HG02571 (cell line): ENCODE measurements at regions not wholly inside any gene's neighbourhood (a gene's known extent, or its start where the extent isn't known, plus 50 kb on each side); places are given as distances from the start of the nearest gene placed in this dataset.

Source experiments
- ATAC-seq: cut with Tn5 transposase; IDR thresholded peaks from one replicate; pipeline ENCODE4 v1.9.1; 2021; ENCODE audit warnings: mild to moderate bottlenecking, moderate library complexity; ENCODE audit not compliant: unreplicated experiment

DNA sequence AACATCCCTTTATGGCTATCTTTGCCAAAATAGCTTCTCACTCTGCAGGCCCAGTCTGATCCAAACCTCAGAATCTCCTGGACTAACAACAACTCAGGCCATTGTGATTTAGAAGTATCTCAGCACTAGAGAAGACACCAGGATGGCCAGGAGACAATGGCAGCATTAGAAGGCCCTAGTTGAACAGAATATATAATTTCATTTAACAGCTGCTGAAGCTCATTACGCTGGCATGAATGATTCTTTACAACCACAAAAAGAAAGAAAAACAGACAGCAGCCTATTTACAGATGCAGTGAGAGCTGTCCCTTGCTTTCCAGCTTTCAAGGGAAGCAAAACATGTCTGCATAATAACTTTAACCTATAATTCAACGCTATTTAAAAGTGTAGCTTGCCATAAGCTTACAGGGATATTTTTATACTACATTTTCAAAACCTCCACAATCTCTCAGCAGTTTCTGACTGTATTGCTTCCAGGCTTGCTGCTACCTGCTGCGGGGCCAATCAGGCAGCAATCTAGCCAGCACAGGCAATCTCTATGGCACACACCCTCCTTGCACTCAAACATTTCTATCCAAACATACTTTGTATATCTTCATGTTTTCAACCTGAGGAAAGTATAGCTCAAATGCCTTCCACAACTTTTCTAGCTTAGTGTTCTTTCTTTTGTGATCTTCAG is 107.3 kb downstream of the OGFRL1 start:
- ATAC-seq, result no peak

DNA sequence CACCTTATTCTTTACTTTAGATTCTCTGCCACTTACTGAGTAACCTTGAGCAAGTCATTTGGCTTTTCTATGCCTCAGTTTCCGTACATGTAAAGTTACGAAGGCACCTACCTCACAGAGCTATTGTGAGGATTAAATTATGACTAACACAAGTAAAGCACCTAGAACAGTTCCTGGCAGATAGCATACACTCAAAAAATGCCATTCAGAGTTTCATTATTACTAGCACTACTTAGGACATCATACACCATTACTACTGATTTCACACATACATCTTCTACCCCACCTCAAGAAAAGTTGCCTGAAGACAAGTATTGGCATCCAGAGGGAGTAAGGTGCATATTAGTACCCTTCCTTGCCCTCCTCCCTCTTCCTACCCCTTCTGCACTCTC is 107.8 kb downstream of the OGFRL1 start:
- peak; percentile 91 for ATAC-seq

DNA sequence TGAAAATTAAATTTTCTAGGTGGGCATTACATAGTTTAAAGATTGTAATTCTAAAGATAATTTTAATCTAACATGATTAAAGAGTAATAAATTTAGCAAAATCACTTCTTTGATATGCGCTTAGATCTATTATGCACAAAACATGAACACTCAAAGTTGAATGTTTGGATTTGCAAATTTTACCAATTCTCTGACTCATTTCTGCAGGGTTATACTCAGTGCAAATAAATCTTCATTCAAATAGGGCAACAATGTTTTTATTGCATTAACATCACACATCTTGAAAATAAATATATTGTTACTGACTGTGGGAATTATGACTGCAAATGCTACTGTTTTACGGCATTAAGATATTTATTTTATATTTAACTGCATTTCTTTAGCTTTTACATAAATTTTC is 110.7 kb downstream of the OGFRL1 start:
- no peak for ATAC-seq

DNA sequence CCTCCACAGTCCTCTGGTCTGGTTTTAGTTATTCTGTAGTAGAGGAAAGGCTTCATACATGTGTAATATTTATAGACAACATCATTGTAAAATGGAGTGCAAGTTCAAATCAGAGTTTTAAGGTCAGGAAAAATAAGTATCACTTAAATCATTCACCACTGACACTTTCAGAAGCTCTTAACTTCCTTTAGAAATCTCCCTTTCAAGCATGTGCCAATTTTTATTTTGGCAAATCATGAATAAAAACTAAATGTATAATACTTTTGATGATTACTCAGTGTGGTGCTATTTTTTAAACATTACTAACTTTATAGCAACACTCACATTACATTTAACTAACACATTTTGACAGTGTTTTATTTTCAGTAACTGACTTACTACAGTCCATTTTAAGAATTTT is 112.2 kb downstream of the OGFRL1 start:
- ATAC-seq, result no peak

DNA sequence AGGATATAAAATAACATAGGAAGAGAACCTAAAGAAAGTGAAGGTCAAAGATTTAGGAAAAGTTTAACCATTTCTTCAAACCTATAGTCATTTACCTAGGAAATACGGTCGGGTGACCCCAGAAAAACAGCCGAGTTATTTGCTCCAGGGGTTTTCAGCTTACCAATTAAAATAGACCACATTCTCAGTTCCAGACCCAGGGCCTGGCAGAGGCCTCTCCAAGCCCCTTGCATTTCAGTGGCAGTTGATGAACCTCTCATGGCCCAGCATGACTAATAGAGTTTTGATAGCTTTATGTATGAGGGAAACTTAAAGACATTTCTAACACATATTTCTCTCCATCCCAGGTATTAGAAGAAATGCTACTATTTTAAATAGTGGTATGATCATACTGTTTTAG is 113.5 kb downstream of the OGFRL1 start:
- ATAC-seq, result no peak

DNA sequence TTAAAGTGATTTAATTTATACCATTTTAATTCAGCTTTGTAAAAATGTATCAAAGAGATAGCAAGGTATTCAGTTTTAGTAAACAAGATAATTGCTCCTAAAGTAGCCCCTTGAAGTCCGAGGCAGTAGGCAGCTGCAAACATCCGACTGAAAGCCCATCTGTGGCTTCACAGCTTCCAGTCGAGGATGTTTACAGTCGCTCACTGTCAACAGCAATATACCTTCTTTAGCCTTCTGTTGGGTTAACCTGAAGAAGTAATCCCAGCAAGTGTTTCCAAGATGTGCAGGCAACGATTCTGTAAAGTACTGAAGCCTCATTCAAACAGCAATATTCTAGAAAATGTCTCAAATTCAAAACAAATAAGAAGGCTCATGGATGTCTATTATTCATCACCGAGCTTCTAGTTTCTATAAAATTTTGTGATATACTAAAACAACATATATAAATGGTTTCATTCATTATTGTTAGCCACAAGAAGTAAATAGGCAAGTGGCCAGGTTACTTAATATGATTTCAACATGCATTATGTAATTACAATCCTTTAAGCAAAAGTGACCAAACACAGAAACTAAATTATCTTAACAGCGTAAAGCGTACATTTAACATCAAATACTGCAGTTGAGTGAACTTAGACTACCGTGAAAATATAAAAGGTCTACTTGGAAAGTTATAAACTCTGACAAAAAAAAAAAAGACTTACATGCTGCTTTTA is 115.0 kb downstream of the OGFRL1 start:
- no peak for ATAC-seq

DNA sequence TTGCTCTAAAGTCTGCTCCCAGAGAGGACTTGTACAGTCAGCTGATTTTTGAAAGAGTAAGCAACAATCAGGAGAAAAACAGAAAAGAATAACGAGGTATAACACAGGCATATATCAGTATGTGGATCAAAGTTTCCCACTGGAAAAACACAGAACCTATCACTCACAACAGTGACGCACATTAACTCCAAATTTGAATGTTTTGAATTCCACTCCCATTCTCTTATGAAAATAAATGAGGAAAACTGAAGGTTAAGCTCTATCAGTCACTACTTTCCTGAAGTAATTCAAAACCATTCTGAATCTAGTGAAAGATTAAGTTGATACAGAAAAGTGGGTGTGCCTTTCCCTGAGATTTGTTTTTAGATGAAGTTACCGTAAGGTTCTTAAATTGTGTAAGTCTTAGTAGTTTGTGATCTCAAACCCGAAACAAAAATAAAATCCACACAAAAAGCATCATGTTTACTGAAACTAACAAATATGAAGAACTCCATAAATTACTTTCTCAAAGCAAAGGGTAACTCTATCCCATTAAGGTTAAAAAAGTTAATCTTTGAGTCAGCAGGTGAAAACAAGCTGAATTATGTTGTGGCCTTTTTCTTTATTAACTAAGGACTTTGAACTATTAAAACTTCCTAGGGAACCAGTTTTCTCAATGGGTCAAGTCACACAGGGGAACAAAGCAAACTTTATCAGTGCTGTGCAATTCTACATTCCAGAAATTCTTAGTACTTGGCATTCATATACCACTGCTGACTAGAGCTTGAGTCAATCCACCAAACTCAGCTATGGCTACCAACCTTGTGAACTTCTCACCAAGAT is 115.7 kb downstream of the OGFRL1 start:
- ATAC-seq, result no peak

DNA sequence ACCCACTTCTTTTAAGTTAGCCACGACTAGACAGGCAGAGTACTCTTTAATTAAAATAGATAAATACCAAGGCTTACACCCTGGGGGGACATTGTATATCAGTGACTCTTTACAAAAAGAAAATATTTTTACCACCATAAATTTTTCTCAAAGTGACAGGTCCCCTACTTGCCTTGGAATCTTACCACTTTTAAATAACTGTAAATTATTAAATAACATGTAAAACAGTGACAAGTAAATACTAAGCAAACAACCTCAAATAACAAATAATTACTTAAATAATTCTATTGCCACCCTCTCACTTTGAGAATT is 116.3 kb downstream of the OGFRL1 start:
- ATAC-seq, result no peak

DNA sequence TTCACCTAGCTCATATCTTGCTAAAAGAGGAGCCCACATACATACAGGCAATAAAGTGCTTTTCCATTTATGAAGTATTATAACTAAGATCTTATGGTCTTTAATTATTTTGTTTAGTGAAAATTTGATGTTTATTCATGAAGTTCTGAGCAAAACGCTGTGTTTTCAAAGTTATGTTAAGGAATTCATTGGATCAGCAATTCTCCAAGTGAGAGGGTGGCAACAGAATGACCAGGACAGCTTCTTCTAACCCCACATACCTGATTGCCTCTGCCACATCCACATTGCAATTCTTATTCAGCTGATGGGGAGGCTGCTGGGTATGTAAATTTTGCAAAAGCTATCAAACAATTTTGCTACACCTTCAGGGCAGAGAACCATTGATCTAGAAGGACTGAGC is 116.8 kb downstream of the OGFRL1 start:
- ATAC-seq, result no peak

DNA sequence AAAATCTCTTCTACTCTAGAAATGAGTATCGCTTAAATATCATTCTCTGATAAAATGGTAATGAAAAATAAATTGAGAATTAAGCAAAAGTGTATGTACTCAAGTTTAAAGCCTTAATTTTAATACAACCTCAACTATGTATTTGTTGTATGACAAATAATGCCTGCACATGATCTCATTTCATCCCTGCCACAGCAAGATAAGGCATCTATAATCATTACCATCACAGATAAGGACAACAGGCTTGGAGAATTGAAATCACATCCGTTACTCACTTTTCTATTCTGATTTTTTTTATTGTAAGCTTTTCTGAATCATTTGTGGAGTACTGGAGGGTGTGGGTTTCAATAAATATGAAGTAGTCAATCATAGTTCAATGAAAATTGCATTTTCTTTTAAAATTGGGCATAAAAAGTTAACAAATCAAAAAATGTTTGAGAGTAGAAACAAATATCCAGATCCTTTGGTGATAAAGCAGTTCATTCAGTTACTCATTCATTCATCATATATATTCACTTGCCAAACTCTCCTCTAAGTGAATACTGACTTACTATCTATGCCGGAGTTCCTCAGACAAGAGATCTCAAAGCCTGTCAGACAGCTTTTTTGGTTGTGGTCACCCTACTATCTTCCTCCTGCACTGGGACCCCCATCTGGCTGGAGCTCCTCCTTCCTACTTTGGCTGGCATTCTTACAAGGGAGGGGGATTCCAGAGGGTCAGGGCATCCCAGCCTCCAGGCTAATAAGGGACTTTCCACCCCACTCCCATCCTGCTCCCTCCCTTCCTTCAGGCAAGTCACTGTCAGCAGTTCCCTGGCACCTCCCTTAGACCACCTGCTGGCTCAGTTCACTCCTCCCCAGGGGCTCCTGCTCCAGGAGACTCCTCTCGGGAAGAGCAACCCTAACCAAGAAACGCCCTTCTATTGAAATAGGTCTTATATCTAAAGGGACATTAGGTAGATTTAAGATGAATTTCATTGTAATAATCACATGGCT is 118.6 kb downstream of the OGFRL1 start:
- no peak for ATAC-seq

DNA sequence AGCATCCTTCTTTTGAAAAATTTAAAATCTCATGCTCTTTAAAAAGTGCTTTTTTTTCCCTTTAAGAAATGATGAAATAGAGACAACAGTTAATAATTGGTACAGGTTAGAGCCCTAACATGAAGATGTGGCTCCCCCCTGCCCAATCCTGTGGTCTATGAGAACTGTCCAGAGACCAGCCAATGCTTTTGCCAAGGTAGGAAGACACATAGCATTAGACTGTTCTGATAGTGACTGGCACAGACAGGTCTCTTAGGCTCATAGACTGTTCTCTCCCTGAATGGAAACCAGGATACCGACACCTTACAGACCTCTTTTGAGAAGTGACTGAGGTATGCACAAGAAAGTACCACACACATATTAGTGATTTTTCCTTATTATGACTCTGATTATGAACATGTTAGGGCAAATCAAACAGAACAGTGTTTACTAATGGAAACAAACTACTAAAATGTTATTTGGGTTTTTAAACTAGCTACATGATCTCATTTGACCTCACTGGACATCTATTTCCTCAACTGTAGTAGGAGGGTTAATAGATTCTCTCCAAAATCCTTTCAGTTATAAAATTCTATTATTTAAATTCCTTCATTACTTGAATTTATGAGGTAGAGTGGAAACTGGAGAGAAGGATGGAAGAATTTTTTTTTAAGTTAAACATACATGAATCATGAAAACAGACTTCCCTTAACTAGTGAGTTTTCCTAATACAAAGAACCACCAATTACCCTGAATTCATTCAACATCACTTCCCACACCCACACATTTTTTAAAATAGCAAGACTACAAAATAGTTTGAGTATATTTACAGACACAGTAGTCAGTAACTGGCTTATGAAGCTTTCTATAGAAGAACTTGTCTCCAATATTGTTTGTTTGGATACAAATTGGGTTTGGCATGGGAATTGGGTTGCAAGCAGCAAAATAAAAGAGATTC is 120.4 kb downstream of the OGFRL1 start:
- ATAC-seq, result no peak

DNA sequence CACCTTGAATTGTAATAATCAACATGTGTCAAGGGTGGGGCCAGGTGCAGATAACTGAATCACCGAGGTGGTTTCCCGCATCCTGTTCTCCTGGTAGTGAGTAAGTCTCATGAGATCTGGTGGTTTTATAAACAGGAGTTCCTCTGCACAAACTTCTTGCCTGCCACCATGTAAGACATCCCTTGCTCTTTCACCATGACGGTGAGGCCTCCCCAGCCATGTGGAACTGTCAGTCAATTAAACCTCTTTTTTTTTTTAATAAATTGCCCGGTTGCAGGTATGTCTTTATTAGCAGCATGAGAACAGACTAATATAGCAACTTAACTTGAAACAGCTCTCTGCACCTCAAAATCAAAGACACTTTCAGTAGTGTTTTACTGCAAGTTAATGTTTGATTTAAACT is 121.6 kb downstream of the OGFRL1 start:
- ATAC-seq, result no peak

DNA sequence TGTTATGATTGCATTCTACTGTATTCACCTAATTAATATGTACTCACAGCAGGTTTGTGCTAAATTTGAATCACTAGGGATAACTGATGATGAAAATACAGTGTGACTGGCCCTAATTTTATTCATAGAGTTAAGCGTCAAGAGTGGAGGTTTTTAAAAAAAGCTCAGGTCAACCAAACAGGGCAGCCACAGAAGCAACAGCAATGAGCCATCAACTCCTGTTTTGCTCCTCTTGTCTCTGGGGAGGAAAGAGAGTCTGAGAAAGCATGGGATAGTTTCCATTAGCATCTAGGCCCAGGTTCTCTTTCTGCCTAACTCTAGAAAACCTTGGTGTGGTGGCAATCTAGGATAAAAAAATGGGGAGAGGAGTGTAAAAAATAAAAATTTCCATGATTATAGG is 122.1 kb downstream of the OGFRL1 start:
- ATAC-seq, result no peak

DNA sequence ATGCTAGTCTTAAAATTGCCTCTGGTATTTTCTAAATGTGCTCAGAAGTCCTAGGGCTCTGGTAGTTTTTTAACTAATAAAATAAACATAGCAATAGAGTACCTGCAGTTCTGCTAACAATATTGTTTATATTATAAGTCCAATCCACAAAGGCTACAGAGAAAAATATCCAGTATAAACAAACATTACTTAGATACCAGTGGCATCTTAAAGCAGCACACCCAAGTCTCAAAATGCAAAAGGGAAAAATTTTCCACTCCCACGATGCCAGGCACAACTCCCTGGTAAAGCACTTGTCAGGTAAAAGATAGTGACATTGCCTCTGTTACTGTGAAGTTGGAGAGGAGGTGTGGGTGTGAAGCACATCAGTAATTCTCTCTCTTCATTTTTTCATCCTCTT is 123.3 kb downstream of the OGFRL1 start:
- no peak for ATAC-seq

DNA sequence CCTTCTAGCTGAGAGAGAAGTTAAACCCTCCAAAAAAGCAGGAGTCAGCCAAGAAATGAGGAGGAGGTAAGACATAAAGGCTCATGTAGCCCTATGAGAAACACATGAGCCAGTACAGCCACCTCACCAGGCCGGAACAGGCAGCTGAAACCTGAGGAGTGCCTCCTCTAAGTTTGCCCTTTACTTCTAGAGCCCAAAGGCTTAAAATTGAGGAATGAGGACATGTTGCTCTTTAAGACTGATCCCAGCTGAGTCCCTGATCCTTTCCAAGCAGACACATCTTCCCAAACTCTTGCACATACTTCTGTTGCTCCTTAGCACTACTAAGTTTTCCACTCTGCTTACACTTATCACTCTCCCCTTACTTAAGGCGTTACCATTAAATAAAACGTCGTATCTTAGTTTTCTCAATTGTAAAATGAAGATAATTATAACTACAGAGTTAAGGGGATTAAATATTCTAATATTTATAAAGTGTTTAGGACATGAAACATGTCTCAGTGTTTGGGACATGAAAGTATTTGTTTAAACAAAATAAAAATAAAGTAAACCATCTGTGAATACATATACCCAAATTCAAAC is 124.0 kb downstream of the OGFRL1 start:
- no peak for ATAC-seq

DNA sequence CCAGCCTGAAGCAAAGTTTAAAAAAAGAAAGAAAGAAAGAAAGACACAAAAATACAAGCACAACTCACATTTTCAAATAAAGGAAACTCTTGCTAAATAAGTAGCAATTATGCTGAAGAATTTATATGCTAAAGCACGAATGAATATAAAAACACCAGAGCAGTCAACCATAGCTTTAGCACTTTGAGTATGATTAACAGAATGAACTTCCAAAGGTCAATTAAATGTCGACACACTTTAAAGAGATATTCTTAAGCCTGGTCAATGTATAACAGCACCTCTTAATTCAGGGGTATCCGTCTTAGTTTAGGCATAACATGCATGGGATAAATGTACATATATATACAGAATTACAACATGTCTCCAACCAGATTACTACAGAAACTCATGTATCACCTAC is 125.9 kb downstream of the OGFRL1 start:
- ATAC-seq, result no peak

DNA sequence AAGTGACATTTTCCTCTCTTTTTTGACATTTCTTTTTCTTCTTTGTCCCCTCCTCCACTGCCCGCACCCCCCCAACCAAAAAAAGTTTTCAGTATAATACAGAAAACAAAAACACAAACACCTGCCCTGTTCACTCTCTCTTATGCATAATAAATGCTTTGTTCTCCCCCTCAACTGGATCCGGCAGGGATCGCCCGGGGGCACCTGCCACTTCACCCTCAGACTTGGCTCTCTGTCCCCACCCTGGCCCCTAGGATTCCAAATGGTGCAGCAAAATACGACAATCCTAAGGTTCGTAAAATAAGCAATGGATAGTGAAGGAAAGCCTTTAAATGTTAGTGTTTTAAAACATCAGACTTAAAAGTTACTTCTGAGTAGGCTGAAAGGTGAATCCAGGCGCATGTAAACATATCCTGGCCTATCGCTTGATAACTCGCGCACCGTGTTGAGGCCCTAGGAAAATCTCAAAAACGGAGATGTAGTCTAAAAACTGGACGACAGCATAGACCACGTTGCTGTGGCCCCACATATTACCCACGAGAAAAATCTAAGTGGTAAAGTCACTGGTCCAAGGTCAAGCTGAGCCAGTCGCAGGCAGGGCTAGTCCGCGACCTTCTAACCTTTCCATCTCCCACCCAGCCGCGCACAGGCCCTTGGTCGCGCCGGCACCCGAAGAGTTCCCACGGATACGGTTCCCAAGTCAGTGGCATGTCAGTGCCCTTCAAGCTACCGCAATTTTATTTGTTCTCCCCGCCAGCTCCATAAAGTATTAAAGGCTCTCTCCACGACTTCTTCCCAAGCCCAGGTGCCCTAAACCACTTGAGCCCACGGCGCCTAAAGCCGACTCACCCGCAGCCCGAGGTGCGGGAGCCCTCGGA is 130.8 kb downstream of the OGFRL1 start:
- ATAC-seq, result no peak

DNA sequence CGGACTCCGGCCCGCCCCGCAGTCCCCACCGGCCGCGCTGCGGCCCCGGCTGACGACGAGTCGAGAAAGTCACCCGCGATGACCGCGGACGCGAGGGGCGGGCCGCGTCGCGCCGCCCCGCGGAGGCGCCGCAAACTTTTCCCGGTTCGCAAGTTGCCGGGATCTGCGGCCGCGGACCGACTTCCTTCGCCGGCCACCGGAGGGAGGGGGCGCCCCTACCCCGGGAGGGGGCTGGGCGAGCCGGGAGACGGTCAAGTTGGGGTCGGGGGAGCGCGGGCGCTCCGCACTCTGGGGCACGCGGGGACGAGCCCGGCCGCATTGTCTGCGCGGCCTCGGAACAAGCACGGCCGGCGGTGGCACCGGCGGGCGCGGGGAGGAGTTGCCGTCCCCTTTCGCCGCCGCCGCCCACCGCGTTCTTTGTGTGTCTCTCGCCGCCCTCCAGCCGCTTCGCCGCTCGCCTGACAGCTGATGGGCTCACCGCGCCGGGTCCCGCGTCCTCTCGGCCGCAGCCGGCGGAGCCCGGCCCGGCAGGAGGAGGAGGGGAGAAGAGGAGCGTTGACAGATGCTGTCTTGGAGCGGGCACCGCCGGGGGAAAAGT is 131.6 kb downstream of the OGFRL1 start:
- peak; percentile 37 for ATAC-seq
